ENCODE measurements at regions not wholly inside any gene's neighbourhood (a gene's known extent, or its start where the extent isn't known, plus 50 kb on each side); places are given as distances from the start of the nearest gene placed in this dataset.
"Not testable (repeated sequence)": the region's sequence is repeated elsewhere in the genome, so short reads cannot be mapped to it uniquely, and the experiment has no call there.

DNA sequence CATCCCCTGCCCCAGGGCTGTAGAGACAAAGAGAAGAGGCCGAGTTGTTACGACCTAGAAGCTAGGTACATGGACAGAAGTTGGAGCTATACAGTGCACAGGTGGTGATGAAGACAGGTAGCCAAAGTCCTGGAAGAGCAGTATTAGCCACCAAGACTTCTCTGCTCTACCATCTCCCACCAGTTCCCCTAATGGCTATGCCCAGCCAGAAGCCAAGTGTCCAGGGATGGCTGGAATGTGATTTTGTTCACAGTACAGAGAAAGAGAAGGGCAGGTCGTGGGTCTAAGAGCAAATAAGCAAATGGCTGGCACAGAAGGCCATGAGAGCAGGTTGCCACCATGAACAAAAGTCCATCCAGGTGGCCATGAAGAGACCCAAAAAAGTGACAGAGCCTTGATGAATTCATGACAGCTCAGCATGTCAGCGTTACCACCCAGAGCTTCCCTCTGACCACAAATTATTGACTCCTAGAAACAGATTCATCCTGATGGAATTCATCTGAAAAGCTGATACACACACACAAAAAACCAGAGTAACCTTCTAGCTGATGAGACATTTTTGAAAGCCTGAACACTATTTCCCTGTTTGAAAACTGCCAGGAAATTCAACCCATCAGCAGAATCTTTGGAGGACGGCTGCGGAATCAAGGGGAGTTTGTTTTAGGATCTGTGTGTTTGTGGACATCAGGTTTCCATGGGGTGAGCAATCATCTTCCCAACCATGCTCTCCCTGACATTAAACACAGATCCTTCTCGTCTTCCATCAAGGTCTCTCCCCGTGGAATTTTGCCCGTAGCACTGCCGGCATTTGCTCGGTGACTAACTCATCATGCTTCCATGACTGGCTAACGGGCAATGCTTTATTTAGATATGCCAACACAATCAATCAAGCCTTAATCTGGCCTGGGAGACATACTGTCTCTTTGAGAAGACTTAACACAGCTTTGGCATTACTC is 906.7 kb upstream of the AUTS2 start:
- no peak for DNase-seq

DNA sequence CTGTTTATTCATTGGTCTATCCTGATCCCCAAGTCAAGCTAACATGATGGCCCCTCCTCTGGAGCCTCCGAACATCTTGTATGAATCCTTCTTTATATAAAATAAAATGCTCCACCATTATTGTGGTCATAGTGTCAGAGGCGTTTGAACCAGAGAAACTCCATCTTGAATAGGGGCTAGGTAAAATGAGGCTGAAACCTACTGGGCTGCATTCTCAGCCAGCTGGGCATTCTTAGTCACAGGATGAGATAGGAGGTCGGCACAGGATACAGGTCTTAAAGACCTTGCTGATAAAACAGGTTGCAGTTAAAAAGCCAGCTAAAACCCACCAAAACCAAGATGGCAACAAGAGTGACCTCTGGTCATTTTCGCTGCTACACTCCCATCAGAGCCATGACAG is 905.8 kb upstream of the AUTS2 start:
- DNase-seq, result no peak

DNA sequence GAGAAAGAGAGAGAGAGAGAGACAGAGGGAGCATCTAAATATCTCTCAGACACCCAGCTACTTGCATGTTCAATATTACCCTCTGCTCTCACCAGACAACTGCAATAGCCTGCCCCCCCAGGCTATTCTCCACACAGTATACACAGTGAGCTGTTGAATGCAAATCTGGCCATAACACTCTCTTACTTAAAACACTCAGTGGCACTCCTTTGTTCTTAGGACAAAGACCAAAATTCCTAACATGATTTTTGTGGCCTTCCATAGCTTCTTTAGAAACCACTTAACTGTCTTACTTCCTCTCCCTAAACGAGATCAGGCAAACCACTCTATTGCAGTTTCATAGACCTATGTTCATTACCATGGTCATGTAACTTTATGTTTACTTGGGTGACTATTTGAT is 903.6 kb upstream of the AUTS2 start:
- no peak for DNase-seq

DNA sequence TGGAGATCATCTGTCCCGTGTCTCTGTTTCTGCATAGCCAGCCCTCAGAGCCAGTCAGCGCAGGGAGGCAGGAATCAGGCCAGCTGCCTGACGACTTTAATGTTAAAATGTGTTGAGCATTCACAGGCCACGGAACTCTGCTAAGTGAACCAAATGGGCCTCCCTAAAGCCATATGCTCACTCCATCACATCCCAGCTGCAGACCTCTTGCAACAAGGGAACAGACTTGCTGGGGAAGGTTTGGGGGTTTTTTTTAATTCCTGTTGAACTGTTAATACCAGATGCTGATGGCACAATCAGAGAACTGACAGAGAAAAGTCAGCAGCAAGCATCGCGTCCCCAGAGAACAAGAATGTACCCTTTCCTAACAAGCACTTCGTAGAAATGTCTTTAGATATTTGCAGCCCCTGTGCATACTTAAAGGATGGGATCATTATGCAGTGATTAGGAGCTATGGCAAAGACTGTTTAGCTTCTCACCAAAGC is 900.4 kb upstream of the AUTS2 start:
- no peak for DNase-seq

DNA sequence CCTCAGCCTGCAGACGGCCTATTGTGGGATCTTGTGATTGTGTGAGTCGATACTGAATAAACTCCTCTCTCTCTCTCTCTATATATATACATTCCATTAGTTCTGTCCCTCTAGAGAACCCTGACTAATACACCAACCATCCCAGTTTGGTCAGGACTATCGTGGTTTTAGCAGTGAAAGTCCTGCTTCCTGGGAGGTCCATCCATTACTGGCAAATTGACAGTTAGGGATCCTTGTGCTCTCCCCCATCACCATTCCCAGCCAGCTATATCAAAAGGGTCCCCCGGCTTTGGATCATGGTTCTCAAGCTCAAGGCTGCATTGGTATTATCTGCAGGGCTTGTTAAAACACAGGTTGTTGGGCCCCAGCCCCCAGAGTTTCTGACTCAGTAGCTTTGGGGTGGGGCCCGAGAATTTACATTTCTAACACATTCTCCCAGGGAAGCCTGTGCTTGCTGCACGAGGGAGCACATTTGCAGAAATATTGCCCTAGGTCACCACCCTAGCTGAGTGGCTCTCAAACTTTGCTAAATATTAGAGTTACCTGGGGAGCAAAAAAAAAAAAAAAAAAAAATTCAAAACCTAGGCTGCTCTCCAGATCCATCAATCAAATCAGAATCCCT is 899.1 kb upstream of the AUTS2 start:
- DNase-seq, result no peak

DNA sequence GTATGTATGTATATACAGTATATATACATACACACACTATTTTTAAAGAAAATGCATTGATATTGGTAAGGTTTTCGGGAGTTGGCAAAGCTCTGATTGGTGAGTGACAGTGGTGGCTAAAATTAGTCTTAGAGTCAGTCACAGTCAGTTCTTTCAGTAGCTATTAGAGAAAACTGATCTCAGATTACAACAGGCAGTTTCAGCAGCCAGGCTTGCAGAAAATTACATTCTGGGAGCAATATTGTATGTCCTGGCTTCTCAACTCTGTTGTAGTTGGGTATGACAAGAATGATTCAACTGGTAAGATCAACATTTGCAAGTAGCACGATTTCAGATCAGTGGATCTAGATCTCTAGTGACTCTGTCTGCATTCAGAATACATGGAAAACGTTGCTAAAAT is 897.9 kb upstream of the AUTS2 start:
- DNase-seq, result no peak

DNA sequence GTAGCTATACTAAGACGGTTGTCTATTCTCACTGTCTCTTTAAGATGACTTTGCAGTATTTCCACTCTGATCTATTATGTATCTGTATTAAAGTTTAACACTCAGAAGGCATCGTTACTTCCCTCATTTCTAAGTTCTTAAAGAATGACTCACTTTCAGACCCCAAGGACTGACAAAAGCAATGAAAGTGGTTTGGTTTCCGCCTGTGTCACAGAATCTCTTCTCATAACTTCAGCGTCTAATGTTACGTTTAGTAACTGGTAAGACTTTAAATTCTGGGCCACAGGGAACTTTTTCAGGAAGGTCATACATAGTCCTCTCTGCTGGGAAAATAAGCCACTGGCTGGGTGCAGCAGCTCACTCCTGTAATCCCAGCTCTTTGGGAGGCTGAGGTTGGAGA is 892.0 kb upstream of the AUTS2 start:
- no peak for DNase-seq

DNA sequence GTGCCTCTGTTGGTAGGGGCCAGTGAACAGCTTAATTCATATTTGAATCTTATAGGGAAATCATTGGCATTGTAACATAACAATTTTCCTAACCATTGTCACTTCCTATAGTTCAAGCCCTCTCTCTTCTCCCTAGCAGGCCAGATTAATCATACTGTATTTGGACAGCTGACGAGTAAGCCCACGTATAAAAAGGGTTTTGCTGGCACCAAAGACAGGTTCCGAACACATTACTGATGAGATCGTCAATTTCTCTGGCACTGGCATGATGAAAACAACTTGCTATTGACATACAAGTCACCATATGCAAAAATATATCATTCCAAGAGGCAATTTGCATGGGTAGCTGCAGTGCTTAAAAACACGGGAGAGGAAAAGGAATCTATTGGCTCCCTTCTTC is 891.1 kb upstream of the AUTS2 start:
- no peak for DNase-seq

DNA sequence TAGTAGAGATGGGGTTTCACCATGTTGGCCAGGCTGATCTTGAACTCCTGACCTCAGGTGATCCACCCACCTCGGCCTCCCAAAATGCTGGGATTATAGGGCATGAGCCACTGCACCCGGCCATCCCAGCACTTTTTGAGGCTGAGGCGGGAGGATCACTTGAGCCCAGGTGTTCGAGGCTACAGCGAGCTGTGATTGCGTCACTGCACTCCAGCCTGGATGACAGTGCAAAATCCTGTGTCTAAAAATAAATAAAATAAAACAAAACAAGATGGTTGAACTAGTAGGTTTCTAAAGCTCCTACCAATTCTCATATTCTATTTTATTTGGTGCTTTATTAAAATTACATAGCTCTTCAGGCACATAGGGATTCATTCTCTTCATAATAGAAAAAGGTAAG is 890.3 kb upstream of the AUTS2 start:
- no peak for DNase-seq

DNA sequence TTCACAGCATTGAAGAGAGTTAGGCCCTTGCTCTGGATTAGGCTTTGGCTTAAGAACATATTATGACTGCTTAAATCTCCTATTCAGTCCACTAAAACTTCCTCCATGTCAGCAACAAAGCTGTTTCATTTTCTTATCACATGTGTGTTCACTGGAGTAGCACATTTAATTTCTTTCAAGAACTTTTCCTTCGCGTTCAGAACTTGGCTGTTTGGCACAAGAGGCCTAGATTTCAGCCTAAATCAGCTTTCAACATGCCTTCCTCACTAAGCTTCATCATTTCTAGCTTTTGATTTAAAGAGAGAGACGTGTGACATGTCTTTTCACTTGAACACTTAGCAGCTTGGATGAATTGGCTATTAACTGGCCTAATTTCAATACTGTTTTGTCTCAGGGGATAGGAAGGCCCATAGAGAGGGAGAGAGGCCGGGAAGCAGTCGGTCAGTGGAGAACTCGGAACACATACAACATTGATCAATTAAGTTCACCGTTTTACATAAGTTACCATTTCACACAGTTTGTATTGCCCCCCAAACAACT is 885.2 kb upstream of the AUTS2 start:
- no peak for DNase-seq

DNA sequence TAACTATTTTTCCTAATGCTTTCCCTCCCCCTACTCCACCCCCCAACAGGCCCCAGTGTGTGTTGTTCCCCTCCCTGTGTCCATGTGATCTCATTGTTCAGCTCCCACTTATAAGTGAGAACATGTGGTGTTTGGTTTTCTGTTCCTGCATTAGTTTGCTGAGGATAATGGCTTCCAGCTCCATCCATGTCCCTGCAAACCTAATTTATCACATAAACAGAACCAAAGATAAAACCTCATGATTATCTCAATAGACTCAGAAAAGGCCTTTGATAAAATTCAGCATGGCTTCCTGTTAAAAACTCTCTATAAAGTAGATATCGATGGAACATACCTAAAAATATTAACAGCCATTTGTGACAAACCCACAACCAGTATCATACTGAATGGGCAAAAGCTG is 884.1 kb upstream of the AUTS2 start:
- DNase-seq, result not testable (repeated sequence)

DNA sequence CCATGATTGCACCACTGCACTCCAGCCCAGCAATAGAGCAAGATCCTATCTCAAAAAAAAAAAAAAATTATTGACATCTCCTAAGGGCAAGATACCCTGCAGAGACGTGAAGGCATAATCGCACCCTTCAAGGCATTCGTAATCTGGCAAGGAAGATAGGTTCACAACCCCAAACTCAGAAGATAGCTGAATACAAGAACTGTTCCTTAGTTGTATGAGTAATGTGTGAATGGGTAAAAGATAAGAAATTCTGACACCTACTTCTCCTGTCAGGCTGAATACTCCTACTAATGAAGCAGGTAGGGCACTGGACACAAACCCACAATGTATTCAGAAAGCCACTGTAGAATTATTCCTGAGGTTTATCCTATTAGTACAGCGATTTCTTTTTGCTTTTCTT is 882.4 kb upstream of the AUTS2 start:
- no peak for DNase-seq

DNA sequence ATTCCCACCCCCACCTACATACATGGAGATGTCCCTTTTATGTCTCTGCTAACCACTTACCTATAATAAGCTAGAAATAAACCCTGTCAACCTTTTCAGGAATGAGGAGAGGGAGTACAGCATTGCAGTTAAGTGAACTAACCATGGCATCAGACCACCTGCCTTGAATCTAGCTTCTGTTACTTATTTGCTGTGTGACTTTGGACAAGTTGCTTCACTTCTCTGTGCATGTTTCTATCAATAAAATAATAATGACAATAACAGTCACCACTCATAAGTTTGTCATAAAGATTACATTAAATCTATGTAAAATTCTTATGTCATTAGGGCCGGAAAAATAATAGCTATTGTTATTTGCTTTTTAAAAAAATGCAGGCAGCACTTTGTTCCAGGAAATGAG is 881.1 kb upstream of the AUTS2 start:
- DNase-seq, result no peak

DNA sequence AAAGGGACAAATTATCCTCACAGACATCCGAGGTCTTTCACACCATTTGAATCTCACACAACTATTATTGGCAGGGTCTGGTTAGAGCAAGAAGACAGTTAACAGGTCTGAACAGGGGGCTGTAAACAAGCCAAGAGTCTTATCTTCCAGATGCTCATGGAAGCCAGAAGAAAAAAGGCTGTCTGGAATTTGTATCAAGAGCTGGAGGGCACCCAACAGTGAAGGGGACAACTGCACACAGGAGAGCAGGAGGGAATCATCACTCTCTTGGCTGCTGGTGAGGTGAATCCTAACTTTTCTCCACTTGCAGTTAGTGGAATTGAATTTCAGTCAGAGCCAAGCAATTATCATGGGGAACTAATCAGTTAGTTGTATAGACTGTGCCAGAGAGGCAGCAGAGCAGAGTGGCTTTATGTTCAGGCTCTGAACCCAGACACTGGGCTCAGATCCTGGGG is 880.2 kb upstream of the AUTS2 start:
- DNase-seq, result no peak

DNA sequence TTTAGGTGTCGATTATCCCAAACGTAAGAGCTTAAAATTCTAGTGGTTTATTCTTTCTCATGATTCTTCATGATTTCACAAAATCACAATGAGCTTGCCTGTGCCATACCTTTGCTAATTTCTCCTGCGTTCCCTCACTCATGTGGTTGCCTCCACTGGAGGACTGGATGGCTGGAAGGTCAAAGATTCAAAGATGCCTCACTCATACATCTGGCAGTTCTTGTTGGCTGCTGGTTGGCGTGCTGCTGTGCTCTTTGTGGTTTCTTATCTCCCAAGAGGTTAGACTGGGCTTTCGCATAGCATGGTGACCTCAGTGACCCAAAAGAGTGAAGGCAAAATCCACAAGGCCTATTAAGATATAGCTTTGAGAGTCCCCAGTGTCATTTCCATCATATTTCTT is 877.6 kb upstream of the AUTS2 start:
- DNase-seq, result no peak

DNA sequence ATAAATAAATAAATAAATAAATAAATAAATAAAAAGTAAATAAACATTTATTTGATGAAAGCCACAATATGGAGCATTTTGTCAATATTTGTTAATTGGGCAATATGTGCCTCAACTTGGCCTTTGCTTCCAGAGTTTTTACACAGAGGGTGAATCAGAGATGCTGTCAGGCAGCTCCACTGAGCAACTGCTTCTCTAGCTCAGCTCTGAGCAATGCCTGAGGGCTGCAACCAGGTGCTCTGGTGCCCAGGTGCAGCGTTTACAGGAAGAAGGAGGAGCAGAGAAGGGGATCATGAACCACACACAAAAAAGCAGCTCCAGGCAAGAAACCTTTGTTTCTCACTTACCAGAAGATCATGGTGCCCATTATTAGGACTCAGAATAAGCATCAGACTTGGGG is 876.2 kb upstream of the AUTS2 start:
- no peak for DNase-seq

DNA sequence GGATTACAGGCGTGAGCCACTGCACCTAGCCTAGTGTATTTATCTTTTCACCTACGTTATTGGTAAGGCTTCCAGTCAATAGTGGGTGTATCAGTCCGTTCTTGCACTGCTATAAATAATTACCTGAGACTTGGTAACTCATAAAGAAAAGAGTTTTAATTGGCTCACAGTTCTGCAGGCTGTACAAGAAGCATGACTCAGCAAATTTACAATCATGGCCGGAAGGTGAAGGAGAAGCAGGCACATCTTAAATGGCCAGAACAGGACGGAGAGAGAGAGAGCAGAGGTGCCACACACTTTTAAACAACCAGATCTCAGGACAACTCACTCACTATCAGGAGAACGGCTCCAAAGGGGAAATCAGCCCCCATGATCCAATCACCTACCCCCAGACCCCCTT is 873.3 kb upstream of the AUTS2 start:
- DNase-seq, result no peak

DNA sequence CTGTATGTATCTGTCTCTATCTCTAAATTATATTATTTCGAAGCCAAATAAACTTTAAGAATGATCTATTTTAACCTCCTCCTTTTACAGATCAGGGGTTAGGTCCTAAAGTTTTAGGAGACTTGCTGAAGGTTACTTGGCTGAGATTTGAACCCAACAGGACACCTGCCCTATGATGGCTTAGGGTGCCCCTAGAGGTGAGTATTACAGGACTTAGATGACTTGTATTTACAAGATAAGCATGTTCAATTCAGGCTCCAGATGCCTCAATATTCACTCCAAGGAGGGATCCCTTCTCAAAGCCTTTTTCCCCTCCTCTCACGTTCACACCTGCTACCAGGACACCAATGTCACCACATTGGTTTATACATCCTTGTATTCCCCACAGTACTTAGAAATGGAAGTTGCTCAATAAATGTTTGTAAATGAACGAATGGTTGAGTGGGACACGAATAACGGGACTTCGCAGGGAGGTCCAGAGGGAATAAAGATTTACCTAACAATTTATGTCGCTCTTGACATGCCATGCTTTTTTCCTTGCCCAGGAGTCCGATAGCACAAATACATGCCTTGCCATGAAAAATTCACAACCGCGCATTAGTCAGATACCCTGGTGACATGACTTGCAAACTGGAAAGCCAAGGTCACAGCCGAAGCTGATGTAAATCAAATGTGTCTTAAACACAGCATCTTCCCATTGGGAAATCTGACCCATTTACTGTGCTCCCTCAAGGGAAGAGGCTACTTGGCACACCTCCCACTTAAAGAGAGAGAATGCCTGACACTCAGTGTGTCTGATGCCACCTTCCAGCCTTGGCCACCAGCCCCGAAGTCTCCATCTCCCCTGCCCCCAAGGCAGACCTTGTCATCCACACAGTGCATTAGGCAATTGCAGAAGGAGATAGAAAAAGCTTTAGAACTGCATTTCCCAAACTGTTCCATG is 872.2 kb upstream of the AUTS2 start:
- DNase-seq, result no peak

DNA sequence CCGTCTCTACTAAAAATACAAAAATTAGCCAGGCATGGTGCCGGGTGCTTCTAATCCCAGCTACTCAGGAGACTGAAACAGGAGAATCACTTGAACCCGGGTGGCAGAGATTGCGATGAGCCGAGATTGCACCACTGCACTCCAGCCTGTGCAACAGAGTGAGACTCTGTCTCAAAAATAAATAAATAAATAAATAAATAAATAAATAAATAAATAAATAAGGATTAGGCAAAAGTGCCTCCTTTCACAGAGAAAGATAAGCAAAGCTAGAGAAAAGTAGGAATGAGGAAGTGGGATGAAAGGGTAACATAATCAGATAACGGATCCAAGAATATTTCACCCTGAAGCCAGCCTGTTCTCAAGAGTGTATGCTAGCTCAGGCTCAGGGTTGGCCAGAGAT is 869.6 kb upstream of the AUTS2 start:
- not testable (repeated sequence) for DNase-seq

DNA sequence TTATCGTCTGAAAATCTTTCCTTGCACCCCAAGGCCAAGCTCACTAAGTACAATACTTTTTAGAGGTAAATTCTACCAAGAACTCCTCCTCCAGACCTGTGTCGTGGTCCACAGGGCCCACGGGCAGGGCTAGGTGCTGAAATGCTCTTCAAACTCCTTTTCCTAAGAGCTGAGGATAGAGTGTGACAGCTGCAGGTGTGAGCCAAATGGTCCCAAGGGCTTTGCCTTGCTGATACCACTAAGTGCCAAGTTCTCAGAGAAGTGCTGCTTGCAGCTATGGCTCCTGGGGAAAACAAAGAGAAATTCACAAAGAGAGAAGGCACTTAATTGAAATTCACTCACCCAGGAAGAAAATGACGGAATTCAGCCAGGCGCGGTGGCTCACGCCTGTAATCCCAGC is 868.9 kb upstream of the AUTS2 start:
- no peak for DNase-seq

DNA sequence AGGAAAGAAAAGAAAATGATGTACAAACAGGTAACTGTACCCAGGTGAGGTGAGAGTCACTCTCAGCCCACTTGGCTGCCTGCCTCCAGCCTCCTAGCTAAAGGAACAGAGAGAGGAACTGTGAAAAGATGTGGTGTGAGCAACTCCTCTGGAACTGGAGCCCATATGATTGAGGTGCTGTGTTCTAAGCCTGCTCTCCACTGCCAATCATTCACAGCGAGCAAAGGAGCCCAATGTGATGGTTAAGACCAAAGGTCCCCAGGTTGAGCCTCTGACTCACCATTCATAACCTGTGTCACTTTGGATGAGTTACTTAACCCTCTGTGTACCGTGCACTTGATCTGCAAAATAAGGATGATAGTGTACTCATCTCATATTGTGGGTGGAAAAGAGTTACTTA is 868.1 kb upstream of the AUTS2 start:
- DNase-seq, result no peak

DNA sequence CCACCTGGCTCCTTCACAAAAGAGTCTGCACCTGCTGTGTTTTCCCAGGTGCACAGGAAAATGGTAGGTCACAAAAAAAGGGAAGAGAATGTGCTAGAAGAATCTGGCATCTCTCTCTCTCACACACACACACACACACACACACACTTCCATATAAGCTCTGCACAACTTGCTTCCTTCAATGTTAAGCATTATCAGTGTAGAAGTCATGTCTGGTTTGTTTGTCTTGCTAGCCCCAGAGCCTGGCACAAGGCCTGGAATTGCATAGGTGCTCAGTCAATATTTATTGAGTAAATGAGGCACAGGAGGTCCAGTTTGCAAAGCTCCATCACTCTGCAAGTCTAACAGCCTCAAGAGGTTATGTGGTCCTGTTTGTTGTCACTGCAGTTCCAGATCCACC is 867.3 kb upstream of the AUTS2 start:
- peak; percentile 72 to 76 for DNase-seq

Measured in SHP77 (cell line).